IPS-18c (cell line): ENCODE measurements at regions not wholly inside any gene's neighbourhood (a gene's known extent, or its start where the extent isn't known, plus 50 kb on each side); places are given as distances from the start of the nearest gene placed in this dataset.

Experiments used
- H3K4me3 ChIP-seq: 2 replicates; pipeline ENCODE4 v1.7.0; 2013; ENCODE audit warnings: low read depth, mild to moderate bottlenecking, low read length, moderate library complexity; ENCODE audit not compliant: insufficient read depth
- H3K9me3 ChIP-seq: one replicate; pipeline ENCODE4 v1.6.1; 2013; ENCODE audit warnings: mild to moderate bottlenecking, low read length, moderate library complexity; ENCODE audit not compliant: control insufficient read depth, insufficient read depth

DNA sequence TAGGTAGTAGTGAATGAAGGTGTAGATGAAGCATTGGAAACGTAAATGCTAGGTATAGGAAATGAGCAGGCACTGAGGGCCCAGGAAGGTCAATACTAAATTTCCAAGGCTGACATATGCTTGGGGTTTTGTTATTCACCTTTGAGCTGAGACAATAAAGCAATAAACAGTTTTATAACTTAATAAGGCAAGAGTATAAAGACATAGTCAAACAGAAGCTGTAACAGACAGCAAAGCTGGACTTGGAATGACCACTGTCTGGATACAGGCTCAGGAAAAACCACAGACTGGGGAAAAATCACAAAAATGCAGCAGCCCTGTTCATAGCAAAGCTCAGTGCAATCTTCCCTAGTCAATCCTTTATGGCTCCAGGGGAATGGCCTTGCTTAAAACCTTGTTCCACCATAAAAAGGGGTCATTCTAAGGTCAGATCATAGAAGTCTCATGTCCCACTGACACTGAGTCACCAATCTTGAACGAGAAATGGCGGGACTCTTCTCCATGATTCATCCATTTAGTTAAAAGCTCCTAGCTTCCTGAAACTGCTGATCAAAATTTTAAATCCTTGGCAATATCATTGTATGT is 493.3 kb downstream of the CMPK2 start:
- H3K9me3 ChIP-seq: no peaks in the 10 kb centered on the region

DNA sequence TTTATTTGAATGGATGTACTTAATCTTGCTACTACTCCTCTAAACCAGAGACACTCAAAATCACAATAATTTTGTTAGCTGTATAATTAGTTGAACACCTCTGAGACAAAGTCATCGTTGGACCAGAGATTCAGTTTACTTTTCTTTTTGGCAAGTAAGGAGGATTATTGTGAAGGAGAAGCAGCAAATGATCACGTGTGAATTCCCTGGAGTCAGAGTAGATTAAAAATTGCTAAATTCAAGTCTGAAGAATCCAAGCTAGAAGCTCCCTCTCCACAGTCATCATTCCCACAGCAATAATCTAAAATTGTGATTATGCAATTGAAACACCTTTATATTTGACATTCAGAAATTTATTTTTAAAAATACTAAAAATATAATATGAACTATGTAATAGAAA is 484.4 kb downstream of the CMPK2 start:
- H3K4me3 ChIP-seq: no peak overlapping the region
- no peaks in the 10 kb centered on the region for H3K9me3 ChIP-seq

More for the DNA sequence above, 493.3 kb downstream of the CMPK2 start:
- no peak overlapping the region for H3K4me3 ChIP-seq

DNA sequence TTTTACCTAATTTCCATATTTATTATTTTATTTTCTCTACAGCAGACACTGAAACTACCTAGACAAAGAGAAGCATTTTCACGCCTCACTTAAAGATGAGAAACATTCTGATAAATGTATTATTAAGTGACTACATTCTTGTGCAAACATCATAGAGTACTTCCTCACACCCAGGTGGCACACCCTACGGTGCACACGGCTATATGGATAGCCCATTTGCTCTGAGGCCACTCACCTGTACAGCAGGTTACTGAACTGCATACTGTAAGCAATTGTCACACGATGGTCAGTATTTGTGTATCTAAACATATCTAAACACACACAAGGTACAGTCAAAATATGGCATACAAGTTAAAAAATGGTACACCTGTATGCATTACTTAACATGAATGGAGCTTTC is 481.4 kb downstream of the CMPK2 start:
- Histone ChIP-seq H3K4me3 (no peak overlapping the region), H3K9me3 (no peaks in the 10 kb centered on the region)

DNA sequence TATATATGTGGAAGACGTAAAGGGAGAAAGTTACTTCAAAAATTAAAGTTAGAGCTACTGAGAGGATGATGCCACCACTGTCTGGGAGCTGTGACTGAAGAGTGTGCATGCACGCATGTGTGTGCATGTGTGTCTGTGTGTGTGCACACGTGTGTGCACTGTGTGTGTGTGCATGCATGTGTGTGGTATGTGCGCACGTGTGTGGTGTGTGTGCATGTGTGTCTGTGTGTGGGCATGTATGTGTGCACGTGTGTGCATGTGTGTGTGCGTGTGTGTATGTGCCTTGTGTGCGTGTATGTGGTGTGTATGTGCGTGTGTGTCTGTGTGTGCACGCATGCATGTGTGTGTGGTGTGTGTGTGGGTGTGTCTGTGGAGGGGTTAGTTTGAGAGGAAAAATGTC is 473.4 kb downstream of the CMPK2 start:
- Histone ChIP-seq H3K9me3 (no peaks in the 10 kb centered on the region), H3K4me3 (no peak overlapping the region)

DNA sequence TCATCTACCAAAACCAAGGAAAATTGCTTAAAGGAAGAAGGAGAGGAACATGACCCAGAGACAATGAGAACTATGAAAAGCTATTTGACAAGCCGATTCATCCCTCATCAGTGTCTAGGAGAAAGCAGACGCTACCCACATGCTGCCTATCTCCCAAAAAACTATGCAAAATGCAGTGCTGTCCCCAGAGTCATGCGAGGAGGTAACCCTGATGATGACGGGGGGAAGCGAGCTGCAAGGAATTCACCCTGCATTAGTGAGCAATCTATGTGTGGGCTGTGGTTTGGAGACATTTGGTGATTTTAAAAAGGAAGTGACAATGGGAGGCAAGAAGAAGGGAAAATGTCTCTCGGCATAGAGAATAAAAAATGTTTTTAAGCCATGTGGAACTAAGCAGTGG is 472.7 kb downstream of the CMPK2 start:
- Histone ChIP-seq H3K4me3 (no peak overlapping the region), H3K9me3 (no peaks in the 10 kb centered on the region)

DNA sequence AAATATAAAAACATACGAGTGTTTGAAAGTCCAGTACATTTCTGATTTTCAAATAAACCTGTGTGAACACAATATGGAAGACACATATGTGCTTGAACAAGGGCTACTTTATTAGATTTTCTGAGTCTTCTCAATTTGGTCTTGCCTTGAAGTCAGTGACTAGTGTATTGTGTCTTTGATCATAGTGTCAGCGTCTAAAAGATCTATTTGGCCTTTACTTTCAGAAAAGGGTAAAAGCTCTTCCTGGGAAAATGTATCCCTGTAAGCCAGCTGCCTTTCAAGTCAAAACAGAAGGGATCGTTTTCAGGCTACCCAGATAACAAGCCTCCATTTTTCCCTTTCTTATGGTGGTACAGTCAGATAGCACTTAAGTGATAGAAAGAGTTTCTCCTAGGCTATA is 471.9 kb downstream of the CMPK2 start:
- H3K9me3 ChIP-seq: no peaks in the 10 kb centered on the region
- H3K4me3 ChIP-seq: no peak overlapping the region

DNA sequence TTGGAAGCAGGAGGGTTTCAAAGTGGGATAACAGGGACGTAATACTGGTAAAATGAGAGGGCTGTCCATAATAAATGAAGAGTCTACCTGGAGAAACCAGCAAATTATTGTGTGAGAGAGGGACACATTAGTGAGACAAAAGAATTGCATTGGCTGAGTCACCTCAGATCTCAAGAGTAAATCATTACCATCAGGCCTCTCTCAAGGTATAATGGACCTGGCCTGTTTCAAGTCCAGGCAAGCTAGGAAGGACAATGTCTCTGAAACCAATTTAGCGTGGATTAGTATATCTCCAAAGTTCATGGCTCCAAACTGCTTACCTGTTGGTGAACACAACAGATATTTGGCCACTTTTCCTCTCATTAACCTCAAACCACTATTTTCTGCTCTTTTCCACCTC is 471.4 kb downstream of the CMPK2 start:
- Histone ChIP-seq H3K9me3 (no peaks in the 10 kb centered on the region), H3K4me3 (no peak overlapping the region)

DNA sequence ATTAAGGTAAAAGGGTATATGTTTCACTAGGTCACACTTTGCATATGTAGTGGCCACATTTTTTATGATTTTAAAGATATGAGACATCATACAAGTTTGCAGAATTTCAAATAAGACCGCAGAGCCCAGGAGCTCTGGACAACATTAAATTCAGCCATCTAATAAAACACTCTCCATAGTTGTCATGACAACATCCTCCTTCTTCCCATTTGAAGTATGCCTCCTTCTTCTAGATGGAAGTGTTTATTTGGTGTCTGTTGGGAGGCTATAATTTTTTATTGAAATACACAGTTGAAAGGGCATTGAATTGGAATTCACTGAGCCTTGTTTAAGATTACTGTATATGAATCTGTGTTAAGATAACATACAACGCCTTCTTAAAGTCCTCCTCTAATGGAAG is 467.3 kb downstream of the CMPK2 start:
- Histone ChIP-seq H3K4me3 (no peak overlapping the region), H3K9me3 (no peaks in the 10 kb centered on the region)

DNA sequence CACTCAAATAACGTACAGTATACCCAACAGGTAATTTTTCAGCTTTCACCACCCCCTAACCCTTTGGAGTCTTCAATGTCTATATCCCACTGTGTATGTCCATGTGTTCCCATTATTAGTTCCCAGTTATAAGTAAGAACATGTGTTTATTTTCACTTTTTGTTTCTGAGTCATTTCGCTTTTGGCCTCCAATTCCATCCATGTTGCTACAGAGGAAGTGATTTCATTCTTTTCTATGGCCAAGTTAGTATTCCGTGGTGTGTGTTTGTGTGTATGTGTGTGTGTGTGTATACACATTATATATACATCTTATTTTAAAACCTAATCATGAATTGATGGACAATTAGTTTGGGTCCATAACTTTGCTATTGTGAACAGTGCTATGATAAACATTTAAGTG is 464.4 kb downstream of the CMPK2 start:
- H3K9me3 ChIP-seq: no peaks in the 10 kb centered on the region
- H3K4me3 ChIP-seq: no peak overlapping the region

DNA sequence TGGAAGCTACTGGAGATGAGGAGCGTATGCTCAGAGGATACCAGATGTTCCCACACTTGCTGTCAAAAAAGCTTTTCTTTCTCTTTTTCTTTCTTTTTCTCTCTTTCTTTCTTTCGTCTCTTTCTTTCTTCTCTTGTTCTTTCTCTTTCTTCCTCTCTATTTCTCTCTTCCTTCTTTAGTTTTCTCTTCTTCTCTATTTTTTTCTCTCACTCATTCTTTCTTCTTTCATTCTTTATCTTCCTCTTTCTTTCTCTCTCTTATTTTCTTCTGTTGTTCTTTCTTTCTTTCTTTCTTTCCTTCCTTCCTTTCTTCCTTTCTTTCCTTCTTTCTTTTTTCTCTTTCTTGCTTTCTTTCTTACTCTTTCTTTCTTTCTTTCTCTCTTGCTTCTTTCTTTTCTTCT is 457.6 kb downstream of the CMPK2 start:
- H3K9me3 ChIP-seq: no peaks in the 10 kb centered on the region
- no peak overlapping the region for H3K4me3 ChIP-seq

DNA sequence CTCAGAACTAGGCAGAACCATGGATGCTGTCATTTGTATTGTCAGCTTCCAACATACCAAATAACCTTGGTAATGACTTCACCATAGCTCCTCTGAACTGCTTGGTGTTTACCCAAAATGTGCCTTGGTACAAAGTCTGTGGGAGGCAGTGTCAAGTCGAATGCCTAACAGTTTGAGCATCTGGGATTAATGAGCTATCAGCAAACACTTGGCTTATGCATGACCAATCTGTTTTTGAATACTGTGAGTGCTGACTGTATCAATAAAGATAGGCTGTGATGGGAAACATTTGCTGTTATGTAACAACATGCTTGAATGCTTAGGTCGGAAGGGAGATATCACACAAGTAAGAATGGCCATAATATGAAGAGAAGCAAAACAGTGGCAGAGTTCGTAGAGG is 455.4 kb downstream of the CMPK2 start:
- Histone ChIP-seq H3K9me3 (no peaks in the 10 kb centered on the region), H3K4me3 (no peak overlapping the region)

DNA sequence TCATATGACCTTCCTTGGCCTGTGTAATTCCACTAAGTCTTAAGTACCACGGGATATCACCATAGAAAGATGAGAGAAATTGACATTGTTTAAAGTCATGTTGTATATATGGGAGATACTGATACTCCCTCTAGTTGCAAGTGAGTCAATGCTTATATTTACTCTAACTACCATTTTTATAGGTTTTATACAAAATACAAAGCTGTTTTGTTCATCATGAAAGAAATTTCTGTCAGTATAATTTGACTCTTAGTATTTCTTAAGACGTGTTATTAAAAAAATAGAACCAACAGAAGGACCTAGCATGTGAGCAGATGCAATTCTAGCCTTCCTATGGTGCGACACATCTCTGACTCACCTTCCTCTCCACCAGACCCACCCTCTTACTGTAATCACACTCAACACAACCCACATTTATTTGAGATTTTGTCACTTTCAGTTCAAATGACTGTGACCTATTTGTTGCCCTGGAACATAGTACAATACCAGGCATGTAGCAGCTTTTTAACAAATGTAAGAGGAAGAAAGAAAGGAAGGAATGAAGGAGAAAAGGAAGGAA is 453.1 kb downstream of the CMPK2 start:
- Histone ChIP-seq H3K4me3 (no peak overlapping the region), H3K9me3 (no peaks in the 10 kb centered on the region)

DNA sequence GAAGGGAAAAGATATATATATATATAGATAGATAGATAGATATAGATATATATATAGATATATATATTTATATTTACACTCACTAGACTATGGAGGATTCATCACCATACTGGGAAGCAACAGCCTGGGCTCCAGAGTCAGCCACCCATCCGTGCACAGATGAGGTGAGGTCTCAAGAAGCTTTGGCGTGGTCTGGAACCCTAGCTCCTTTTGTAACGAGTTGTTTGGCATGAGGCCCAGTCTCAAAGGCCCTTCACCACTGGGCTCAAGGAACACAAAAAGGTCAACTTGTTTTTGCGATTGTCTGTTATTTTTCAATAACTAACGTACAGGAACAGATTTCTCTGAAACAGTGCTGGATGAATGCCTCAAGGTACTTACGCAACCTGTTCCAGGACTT is 448.7 kb downstream of the CMPK2 start:
- H3K4me3 ChIP-seq: no peak overlapping the region
- H3K9me3 ChIP-seq: no peaks in the 10 kb centered on the region

DNA sequence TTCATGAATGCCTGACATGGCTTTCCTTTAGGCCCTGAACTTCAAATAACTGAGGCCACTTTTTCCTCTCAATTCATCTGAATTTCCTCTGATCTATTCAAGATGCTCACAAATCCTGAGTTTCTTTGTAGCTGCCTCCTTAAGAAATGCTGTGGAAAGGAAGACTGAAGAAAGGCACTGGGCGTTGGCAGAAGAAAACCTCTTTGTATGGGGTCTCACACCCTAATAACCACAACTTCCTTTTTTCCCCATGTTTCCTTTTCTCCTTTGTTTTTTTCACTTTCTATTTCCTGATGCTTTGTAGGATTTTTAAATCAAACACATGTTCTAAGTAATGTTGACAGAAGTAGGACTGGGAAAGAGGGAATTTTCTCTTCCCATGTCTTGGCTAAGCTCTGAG is 447.4 kb downstream of the CMPK2 start:
- no peak overlapping the region for H3K4me3 ChIP-seq
- no peaks in the 10 kb centered on the region for H3K9me3 ChIP-seq

DNA sequence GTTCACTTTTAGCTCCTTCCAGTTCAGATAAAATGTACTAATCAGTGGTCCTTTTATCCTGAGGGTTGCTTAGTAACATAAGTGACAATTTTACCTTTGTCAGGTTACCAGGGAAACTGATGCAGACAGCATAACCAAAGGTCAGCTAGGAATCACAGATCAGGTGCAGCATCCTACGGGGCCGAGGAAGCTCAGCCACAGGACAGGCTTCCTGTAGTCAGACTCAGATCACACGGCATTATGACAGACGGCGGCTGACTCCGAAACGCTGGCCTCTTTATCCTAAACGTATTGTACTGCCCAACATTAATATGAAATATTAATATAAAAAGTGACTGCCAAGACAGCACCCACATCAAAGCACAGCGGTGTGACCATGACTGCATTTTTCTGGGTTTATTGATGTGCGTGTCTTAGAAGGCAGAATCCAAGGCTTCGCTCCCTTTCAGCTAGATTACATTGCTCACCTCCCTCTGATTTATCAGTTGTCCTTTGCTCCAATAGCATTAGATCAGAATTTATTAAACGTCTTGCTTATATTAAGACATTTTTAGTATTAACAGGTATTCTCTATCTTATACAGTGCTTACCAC is 444.5 kb downstream of the CMPK2 start:
- Histone ChIP-seq H3K9me3 (no peaks in the 10 kb centered on the region), H3K4me3 (no peak overlapping the region)

DNA sequence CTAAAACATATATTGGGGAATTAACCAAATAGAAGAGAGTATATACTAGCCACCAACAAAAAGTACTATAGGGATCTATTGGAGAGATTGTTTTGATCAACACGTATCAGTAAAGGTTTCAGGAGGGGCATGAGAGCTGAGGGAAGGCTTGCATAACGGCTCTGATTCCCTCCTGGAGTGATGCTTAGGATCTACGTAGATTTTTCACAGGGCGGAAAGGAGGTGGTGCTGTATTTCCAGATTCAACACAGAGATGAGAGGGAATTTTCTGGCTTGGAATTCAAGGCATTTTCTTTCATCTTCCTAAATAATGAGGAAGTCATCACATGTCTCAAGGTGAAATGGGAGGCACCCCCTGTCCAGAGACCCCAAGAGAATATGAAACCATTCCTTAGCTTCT is 443.8 kb downstream of the CMPK2 start:
- no peak overlapping the region for H3K4me3 ChIP-seq

DNA sequence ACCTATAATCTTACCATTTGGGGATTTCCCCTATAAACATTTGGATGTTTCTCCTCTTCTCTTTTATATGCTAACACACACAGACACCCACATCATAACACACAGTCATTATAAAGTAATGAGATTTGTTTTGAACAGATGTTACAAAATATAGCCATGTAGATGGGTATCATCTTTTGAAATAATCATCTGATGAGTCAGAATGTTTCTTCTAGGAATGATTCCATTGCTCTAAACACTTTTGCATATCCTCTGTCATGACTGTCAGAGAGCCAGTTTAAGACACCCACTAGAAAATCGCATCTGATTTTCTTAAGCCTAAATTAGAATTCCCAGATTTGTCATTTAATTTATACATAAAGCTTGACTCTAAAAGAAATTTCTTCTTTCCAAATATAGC is 442.6 kb downstream of the CMPK2 start:
- no peaks in the 10 kb centered on the region for H3K9me3 ChIP-seq
- H3K4me3 ChIP-seq: no peak overlapping the region

More for the DNA sequence above, 443.8 kb downstream of the CMPK2 start:
- no peaks in the 10 kb centered on the region for H3K9me3 ChIP-seq

DNA sequence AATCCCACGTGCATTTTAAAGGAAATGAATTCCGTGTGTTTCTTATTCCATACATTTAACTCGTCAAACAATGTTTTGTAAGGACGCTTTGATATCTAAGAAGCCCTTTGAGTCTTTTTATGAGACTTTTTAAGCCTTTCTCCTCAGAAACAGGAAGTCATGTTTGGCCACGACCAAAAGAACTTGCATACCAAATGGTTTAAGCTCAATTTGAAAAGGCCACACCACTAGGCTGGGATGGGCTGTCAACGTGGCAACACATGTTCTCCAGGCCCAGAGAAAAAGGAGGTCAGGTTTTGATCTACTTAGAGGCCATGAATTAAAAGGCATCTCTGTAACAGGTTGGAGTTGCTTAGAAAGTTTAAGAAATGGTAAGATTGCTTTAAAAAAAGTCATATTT is 441.8 kb downstream of the CMPK2 start:
- Histone ChIP-seq H3K4me3 (no peak overlapping the region), H3K9me3 (no peaks in the 10 kb centered on the region)

DNA sequence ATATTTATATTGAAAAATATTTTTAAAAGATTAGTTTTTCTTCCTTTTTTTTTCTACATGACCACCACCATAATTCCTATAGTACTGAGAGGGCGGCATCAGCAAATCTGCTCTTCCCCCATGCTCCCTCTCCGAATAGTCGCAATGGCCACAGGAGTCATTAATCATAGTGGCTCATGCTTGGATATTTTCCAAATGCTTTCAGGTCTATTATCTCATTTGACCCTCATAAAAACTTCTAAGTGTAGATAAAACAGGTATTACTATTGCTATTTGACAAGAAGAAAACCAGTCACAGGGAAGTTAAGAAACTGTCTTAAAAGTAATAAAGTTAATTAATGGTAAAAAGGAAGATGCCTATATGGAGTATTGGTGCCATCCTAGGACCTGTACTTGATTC is 440.7 kb downstream of the CMPK2 start:
- H3K4me3 ChIP-seq: no peak overlapping the region
- no peaks in the 10 kb centered on the region for H3K9me3 ChIP-seq
